B cell (primary cell): ENCODE measurements at regions not wholly inside any gene's neighbourhood (a gene's known extent, or its start where the extent isn't known, plus 50 kb on each side); places are given as distances from the start of the nearest gene placed in this dataset.

Experiments
- ATAC-seq: fragments of 200-7000 bp; cut with Tn5 transposase; one replicate; pipeline ENCODE4 v1.10.0; 2021; ENCODE audit warnings: low read depth, mild to moderate bottlenecking, moderate number of reproducible peaks, moderate library complexity
- CTCF ChIA-PET: fragments of 350-600 bp; sonication (Branson Sonifier 250); formaldehyde crosslinking; loops from one replicate; lab custom pipeline; 2021; ENCODE audit warnings: antibody characterized with exemption, inconsistent platforms; lab: Charles Lee
- POLR2A ChIA-PET: fragments of 350-600 bp; sonication (Branson Sonifier 250); formaldehyde crosslinking; loops from one replicate; lab custom pipeline; 2021; ENCODE audit warnings: antibody characterized with exemption; lab: Charles Lee
- DNase-seq: peaks from one replicate; pipeline ENCODE4 v3.0.0; 2013
- H2AFZ ChIP-seq: 2 replicates; pipeline ENCODE4 v1.6.1; 2012; ENCODE audit warnings: mild to moderate bottlenecking, low read depth, low read length; ENCODE audit not compliant: insufficient read depth, poor library complexity, severe bottlenecking
- H3K27ac ChIP-seq, 2 donors: 1 replicate in 1 of 2; 2 replicates in 1 of 2; pipeline ENCODE4 v1.5.1; 2012 to 2013; ENCODE audit warnings: low read length in 2 of 2, mild to moderate bottlenecking in 2 of 2, moderate library complexity in 1 of 2
- H3K27me3 ChIP-seq, 4 experiments: fragments of 200-600 bp in 1 of 4; sonication (generic) in 1 of 4; replicated peaks in 1 of 4; 1 replicate in 2 of 4; 2 replicates in 2 of 4; pipeline versions ENCODE4 v1.6.1 to v1.7.0; 2013 to 2016; ENCODE audit warnings: low read length in 3 of 4, mild to moderate bottlenecking in 2 of 4, mixed read lengths in 1 of 4, moderate library complexity in 1 of 4; ENCODE audit not compliant: insufficient read depth in 4 of 4, control insufficient read depth in 3 of 4; ENCODE audit errors: control extremely low read depth in 1 of 4
- H3K36me3 ChIP-seq, 2 experiments: replicated peaks in 1 of 2; 1 replicate in 1 of 2; 2 replicates in 1 of 2; pipeline versions ENCODE4 v1.6.1 to v1.7.1; 2013; ENCODE audit warnings: low read length in 1 of 2; ENCODE audit not compliant: insufficient read depth in 2 of 2, control insufficient read depth in 1 of 2; ENCODE audit errors: control extremely low read depth in 1 of 2, extremely low read depth in 1 of 2
- H3K4me1 ChIP-seq, 2 donors: fragments of 200-600 bp in 1 of 2; sonication (generic) in 1 of 2; 1 replicate in 1 of 2; 2 replicates in 1 of 2; pipeline versions ENCODE4 v1.5.1 to v1.6.1; 2013 to 2017; ENCODE audit warnings: low read length in 2 of 2; ENCODE audit not compliant: control insufficient read depth in 2 of 2, insufficient read depth in 2 of 2
- H3K4me2 ChIP-seq: replicated peaks from 2 replicates; pipeline ENCODE3; 2012; ENCODE audit warnings: mild to moderate bottlenecking, low read depth, low read length; ENCODE audit not compliant: poor library complexity, severe bottlenecking
- H3K4me3 ChIP-seq, 5 experiments: fragments of 200-600 bp in 1 of 5; sonication (generic) in 1 of 5; 1 replicate in 3 of 5; 2 replicates in 2 of 5; pipeline versions ENCODE4 v1.5.1 to v1.7.0; 2011 to 2016; ENCODE audit warnings: low read length in 4 of 5, mild to moderate bottlenecking in 4 of 5, low read depth in 2 of 5, control low read depth in 1 of 5, moderate library complexity in 1 of 5; ENCODE audit not compliant: insufficient read depth in 1 of 5; ENCODE audit errors: control extremely low read depth in 1 of 5, extremely low read depth in 1 of 5
- H3K79me2 ChIP-seq: fragments of 200-600 bp; sonication (generic); one replicate; pipeline ENCODE4 v1.6.0; 2016; ENCODE audit warnings: low read length; ENCODE audit not compliant: control insufficient read depth, insufficient read depth
- H3K9ac ChIP-seq: fragments of 200-600 bp; sonication (generic); 2 replicates; pipeline ENCODE4 v1.6.1; 2017; ENCODE audit warnings: mild to moderate bottlenecking, low read length, moderate library complexity
- H3K9me3 ChIP-seq, 3 donors: one replicate each; pipeline versions ENCODE4 v1.6.1 to v1.7.1; 2013; ENCODE audit warnings: low read length in 2 of 3; ENCODE audit not compliant: control insufficient read depth in 2 of 3, insufficient read depth in 1 of 3; ENCODE audit errors: control extremely low read depth in 1 of 3
- H4K20me1 ChIP-seq: 2 replicates; pipeline ENCODE4 v1.6.0; 2012; ENCODE audit warnings: mild to moderate bottlenecking, low read length; ENCODE audit not compliant: insufficient read depth, control insufficient read depth, poor library complexity, severe bottlenecking
- H3K27ac Mint-ChIP-seq: one replicate; pipeline ENCODE4 v1.8.0; 2021; ENCODE audit warnings: mixed read lengths
- H3K27me3 Mint-ChIP-seq: one replicate; pipeline ENCODE4 v1.8.0; 2021; ENCODE audit warnings: mixed read lengths
- H3K4me1 Mint-ChIP-seq: one replicate; pipeline ENCODE4 v1.8.0; 2021; ENCODE audit warnings: mixed read lengths
- H3K4me3 Mint-ChIP-seq: one replicate; pipeline ENCODE4 v1.8.0; 2021; ENCODE audit warnings: mixed read lengths
- H3K9me3 Mint-ChIP-seq: one replicate; pipeline ENCODE4 v1.8.0; 2022; ENCODE audit warnings: mixed read lengths; ENCODE audit not compliant: insufficient read depth
- EZH2 ChIP-seq: IDR thresholded peaks from 2 replicates; pipeline ENCODE4 v1.6.1; 2012; ENCODE audit warnings: borderline replicate concordance, low read depth, mild to moderate bottlenecking, moderate library complexity, low read length; ENCODE audit not compliant: insufficient read depth, poor library complexity, severe bottlenecking
- WGBS: methylation state at CpG from one replicate; pipeline ENCODE4 v1.1.5; 2013; ENCODE audit warnings: missing lambda C conversion rate; ENCODE audit not compliant: insufficient coverage; 5-methylcytosine and 5-hydroxymethylcytosine counted together
- intact Hi-C: fragments of 100-400 bp; cut with micrococcal nuclease; formaldehyde crosslinking; loops from one replicate; pipeline ENCODE4 v1.10.0; 2022
- TF ChIP-seq, protein P1 (sequence below): fragments of 200-600 bp; IDR thresholded peaks from one replicate; pipeline ENCODE4 v1.8.0; 2022; ENCODE audit warnings: antibody characterized with exemption, mild to moderate bottlenecking

DNA sequence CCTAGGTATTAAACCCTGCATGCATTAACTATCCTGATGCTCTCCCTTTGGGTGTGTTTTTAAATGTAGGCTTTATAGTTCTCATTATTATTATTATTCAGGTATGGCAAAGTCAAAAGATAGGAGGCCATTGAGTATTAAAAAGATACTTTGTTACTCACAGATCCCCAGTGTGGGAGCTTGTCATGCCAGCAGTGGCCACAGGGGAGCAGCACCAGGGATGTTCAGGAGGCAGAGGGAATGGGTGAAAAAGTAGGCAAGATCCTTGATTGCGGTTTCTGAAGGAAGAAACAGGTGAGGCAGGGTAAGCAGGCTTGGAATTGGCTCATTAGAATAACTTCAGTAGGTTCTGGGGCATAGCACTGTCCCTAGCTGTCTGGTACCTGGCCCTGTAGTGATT, 382.2 kb downstream of the MED13L start:
- no peak overlapping the region for H2AFZ ChIP-seq
- Mint-ChIP-seq H3K4me1 (no peaks in the 10 kb centered on the region), H3K27me3 (peaks cover 14% of the 10 kb centered on the region), H3K4me3 (no peak overlapping the region), H3K9me3 (peaks cover 3% of the 10 kb centered on the region), H3K27ac (no peak overlapping the region)
- peaks cover 0 to 6% (median 5%) of the 10 kb centered on the region in 3 donors for H3K9me3 ChIP-seq
- H3K4me3 ChIP-seq = no peak overlapping the region
- no peak overlapping the region for H3K4me2 ChIP-seq
- ChIA-PET CTCF (interaction anchor here (1.1 kb wide), 1 partner anchor 22 kb away, joined by 3 read pairs; no protein-coding TSS in a partner anchor), POLR2A (no interaction called here)
- H3K27ac ChIP-seq = no peak overlapping the region
- H3K4me1 ChIP-seq = no peaks in the 10 kb centered on the region
- DNase-seq = no peak
- WGBS = 100% methylated on average over 1 of the region's 1 CpG
- peaks cover 0 to 9% (median 0%) of the 10 kb centered on the region in 4 experiments for H3K27me3 ChIP-seq
- ATAC-seq = no peak
- no peaks in the 10 kb centered on the region for H3K79me2 ChIP-seq
- no peak overlapping the region for H3K9ac ChIP-seq
- TF ChIP-seq EZH2 = no peak
- TF ChIP-seq, protein P1, sequence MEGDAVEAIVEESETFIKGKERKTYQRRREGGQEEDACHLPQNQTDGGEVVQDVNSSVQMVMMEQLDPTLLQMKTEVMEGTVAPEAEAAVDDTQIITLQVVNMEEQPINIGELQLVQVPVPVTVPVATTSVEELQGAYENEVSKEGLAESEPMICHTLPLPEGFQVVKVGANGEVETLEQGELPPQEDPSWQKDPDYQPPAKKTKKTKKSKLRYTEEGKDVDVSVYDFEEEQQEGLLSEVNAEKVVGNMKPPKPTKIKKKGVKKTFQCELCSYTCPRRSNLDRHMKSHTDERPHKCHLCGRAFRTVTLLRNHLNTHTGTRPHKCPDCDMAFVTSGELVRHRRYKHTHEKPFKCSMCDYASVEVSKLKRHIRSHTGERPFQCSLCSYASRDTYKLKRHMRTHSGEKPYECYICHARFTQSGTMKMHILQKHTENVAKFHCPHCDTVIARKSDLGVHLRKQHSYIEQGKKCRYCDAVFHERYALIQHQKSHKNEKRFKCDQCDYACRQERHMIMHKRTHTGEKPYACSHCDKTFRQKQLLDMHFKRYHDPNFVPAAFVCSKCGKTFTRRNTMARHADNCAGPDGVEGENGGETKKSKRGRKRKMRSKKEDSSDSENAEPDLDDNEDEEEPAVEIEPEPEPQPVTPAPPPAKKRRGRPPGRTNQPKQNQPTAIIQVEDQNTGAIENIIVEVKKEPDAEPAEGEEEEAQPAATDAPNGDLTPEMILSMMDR = no peak
- H3K36me3 ChIP-seq = no peaks in the 10 kb centered on the region
- intact Hi-C loops = no loop called here
- no peaks in the 10 kb centered on the region for H4K20me1 ChIP-seq

DNA sequence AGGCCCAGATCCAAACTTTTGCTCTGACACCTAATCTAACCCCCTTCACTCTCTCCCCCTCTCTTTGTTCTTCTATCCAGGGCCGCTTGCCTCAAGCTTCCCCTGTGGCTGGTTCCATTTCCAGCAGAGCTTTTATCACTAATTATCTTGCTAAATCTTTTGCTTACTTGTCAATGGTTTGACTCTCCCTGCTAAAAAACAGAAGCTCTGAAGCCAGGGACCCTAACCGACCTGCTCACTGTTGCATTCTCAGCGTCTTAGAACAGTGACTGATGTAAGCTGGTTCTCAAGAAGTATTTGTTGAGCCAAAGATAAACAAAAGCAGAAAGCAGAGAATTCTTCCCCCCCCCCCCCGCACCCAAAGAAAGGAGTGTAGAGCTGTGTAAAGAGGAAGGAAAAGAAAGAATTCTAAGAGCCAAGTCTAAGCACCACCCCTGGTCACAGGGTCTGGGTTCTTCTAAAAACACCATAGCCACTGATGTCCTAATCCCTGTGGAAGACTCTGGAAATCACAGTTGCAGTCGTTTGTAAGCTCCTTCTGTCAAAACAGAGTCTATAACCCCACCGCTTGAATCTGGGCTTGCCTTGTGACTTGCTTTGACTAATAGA, 385.8 kb downstream of the MED13L start:
- WGBS = 48% methylated on average over 3 of the region's 6 CpGs
- H3K9ac ChIP-seq = no peak overlapping the region
- H3K79me2 ChIP-seq = no peaks in the 10 kb centered on the region
- ChIA-PET POLR2A (no interaction called here), CTCF (no interaction called here)
- peaks cover 0 to 10% (median 0%) of the 10 kb centered on the region in 4 experiments for H3K27me3 ChIP-seq
- H3K4me2 ChIP-seq = no peak overlapping the region
- Mint-ChIP-seq H3K27ac (no peak overlapping the region), H3K27me3 (peaks cover 15% of the 10 kb centered on the region), H3K9me3 (peaks cover 3% of the 10 kb centered on the region), H3K4me1 (no peaks in the 10 kb centered on the region), H3K4me3 (no peak overlapping the region)
- TF ChIP-seq, protein P1 = no peak
- no peak for TF ChIP-seq EZH2
- no peak overlapping the region for H2AFZ ChIP-seq
- no peak for DNase-seq
- H3K4me3 ChIP-seq = no peak overlapping the region
- peaks cover 0 to 6% (median 5%) of the 10 kb centered on the region in 3 donors for H3K9me3 ChIP-seq
- H4K20me1 ChIP-seq = no peaks in the 10 kb centered on the region
- intact Hi-C loops = no loop called here
- no peak for ATAC-seq
- H3K4me1 ChIP-seq = no peaks in the 10 kb centered on the region
- H3K36me3 ChIP-seq = no peaks in the 10 kb centered on the region
- no peak overlapping the region for H3K27ac ChIP-seq
